ENCODE measurements at regions not wholly inside any gene's neighbourhood (a gene's known extent, or its start where the extent isn't known, plus 50 kb on each side); places are given as distances from the start of the nearest gene placed in this dataset.

- TF ChIP-seq, protein P1, sequence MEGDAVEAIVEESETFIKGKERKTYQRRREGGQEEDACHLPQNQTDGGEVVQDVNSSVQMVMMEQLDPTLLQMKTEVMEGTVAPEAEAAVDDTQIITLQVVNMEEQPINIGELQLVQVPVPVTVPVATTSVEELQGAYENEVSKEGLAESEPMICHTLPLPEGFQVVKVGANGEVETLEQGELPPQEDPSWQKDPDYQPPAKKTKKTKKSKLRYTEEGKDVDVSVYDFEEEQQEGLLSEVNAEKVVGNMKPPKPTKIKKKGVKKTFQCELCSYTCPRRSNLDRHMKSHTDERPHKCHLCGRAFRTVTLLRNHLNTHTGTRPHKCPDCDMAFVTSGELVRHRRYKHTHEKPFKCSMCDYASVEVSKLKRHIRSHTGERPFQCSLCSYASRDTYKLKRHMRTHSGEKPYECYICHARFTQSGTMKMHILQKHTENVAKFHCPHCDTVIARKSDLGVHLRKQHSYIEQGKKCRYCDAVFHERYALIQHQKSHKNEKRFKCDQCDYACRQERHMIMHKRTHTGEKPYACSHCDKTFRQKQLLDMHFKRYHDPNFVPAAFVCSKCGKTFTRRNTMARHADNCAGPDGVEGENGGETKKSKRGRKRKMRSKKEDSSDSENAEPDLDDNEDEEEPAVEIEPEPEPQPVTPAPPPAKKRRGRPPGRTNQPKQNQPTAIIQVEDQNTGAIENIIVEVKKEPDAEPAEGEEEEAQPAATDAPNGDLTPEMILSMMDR (IDR thresholded peaks at IDR 0.05; ENCODE audit: insufficient read depth, missing control alignments), result no peak
- FAIRE-seq (no peak), DNase-seq (ENCODE audit: insufficient read length, low spot score) (no peak)
Measured at GRCh38 chr18:28332071-28332470, 155.1 kb upstream of the CDH2 start.

- peak; percentile 99 for FAIRE-seq
- DNase-seq (ENCODE audit: insufficient read length, low spot score), result peak; percentile 24
- TF ChIP-seq, protein P1 (IDR thresholded peaks at IDR 0.05; ENCODE audit: insufficient read depth, missing control alignments), result no peak
Measured at GRCh38 chr18:28331551-28331950, 154.6 kb upstream of the CDH2 start.

DNA sequence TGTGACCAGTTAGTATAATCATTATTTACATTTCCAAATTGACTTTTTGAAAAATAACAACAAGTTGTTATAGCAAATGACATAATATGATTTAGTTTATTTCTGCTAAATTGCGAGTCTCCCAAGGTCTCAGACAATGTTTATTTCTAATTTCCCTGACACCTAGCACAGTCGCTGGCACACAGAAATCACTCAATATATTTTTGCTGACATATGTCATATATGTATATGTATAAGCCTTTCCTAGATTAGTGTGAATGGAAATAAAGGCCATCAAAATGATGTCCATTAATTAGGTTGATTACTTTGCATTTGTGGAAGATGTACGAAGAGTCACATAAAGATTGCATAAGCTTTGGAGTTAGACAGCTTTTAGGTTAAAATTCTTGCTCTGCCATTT lies 136.7 kb upstream of the CDH2 start:
- TF ChIP-seq, protein P1 (IDR thresholded peaks at IDR 0.05; ENCODE audit: insufficient read depth, missing control alignments), result no peak
- DNase-seq (ENCODE audit: insufficient read length, low spot score) (no peak), FAIRE-seq (no peak)

DNA sequence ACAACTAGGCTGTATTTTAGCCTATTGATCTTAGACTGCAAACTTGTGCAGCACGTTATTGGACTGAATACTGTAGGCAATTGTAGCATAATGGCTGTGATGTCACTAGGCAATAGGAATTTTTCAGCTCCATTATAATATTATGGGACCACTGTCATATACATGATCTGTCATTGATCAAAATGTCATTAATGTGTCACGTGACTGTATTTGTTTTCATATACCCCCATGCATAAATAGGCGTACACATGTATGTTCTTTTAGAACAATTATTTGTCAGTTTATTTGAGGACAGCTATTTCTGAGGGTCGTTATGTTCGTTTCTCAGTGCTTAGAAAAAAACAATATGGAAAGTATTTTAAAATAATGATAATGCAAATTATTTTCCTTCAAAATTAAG lies 111.9 kb upstream of the CDH2 start:
- TF ChIP-seq, protein P1 (IDR thresholded peaks at IDR 0.05; ENCODE audit: insufficient read depth, missing control alignments), result no peak
- no peak for FAIRE-seq
- DNase-seq (ENCODE audit: insufficient read length, low spot score), result no peak

GRCh38 chr18:28287146-28287545 lies 110.2 kb upstream of the CDH2 start:
- FAIRE-seq (peak; percentile 11), DNase-seq (ENCODE audit: insufficient read length, low spot score) (no peak)
- TF ChIP-seq, protein P1 (IDR thresholded peaks at IDR 0.05; ENCODE audit: insufficient read depth, missing control alignments), result no peak

GRCh38 chr18:28284132-28284531 lies 107.2 kb upstream of the CDH2 start:
- DNase-seq (ENCODE audit: insufficient read length, low spot score) (no peak), FAIRE-seq (peak; percentile 35)
- TF ChIP-seq, protein P1 (IDR thresholded peaks at IDR 0.05; ENCODE audit: insufficient read depth, missing control alignments), result no peak

DNA sequence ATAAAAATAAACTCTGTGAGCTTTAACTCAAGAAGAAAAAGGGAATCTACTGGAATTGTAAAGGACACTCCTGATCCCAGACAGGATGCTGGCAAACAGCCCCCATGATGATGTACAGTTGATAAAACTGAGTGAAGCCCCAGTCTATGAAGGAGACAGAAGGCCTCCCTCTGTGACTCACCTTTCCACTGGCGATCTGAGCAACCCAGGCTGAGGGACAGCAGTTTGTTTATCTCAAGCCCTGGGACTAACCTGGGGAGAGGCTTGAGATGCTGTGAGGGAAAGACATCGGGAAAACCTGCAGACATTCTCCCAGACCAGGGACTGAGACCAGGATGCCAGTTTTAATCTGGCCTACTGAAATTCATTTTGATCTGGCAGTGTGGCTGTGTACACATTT lies 104.5 kb upstream of the CDH2 start:
- no peak for FAIRE-seq
- no peak for DNase-seq (ENCODE audit: insufficient read length, low spot score)

More for the DNA sequence above, 104.5 kb upstream of the CDH2 start:
- TF ChIP-seq, protein P1 (IDR thresholded peaks at IDR 0.05; ENCODE audit: insufficient read depth, missing control alignments), result no peak

Measured in D721Med (cell line).